Body of pancreas (tissue), 4 donors: ENCODE measurements at regions not wholly inside any gene's neighbourhood (a gene's known extent, or its start where the extent isn't known, plus 50 kb on each side); places are given as distances from the start of the nearest gene placed in this dataset.
"Not testable (repeated sequence)": the region's sequence is repeated elsewhere in the genome, so short reads cannot be mapped to it uniquely, and the experiment has no call there.

Source experiments
- CTCF ChIP-seq, 7 experiments: fragments of 450-650 bp in 4 of 7; fragments of 200-600 bp in 3 of 7; sonication (generic) in 3 of 7; IDR thresholded peaks; one replicate each; pipeline ENCODE4 v1.5.1; 2016 to 2019; ENCODE audit warnings: antibody characterized with exemption in 7 of 7
- POLR2A ChIP-seq, 3 donors: fragments of 450-650 bp; IDR thresholded peaks; one replicate each; pipeline ENCODE4 v1.6.1; 2016; ENCODE audit warnings: antibody characterized with exemption in 3 of 3, mild to moderate bottlenecking in 2 of 3

GRCh38 chr18:34534642-34535041, 175.5 kb upstream of the DTNA start:
- not testable (repeated sequence) for TF ChIP-seq CTCF, POLR2A (IDR thresholded peaks at IDR 0.05)
